ENCODE measurements at regions not wholly inside any gene's neighbourhood (a gene's known extent, or its start where the extent isn't known, plus 50 kb on each side); places are given as distances from the start of the nearest gene placed in this dataset.

DNA sequence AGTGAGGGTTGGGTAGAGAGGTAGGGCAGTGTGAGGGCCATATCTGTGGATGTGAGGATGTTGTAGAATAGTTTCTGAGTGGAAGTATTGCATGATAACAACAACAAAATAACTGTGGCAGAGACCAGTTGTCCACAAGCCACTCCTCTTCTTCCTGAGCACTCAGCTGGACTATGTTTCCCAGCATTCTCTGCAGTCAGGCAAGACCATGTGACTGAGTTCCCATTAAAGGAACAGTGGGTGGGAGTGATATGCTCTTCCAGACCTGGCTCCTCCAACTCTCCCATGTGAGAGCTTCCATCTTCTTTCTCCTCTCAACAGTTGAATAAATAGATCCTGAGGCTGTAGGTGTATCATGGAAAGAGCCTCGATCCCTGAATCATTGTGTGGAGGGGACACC, 272.4 kb downstream of the CBLN1 start:
- no peak for TF ChIP-seq TAF1 (IDR thresholded peaks at IDR 0.05; ENCODE audit: low read depth, low read length)
- TF ChIP-seq POLR2A (IDR thresholded peaks at IDR 0.05; ENCODE audit: low read depth, low read length), result no peak
- no peak for TF ChIP-seq POLR2AphosphoS5 (IDR thresholded peaks at IDR 0.05; ENCODE audit: low read depth, low read length)
- no peak for TF ChIP-seq PAX5 (IDR thresholded peaks at IDR 0.05; ENCODE audit: insufficient read depth, low read length, severe bottlenecking)
- TF ChIP-seq SPI1 (IDR thresholded peaks at IDR 0.05; ENCODE audit: low read depth, low read length), result no peak
- no peak for TF ChIP-seq POU2F2 (IDR thresholded peaks at IDR 0.05; ENCODE audit: low read depth, low read length)

Data from GM12891 (cell line).